Mucosa of stomach (tissue), 1 donor: ENCODE measurements at regions not wholly inside any gene's neighbourhood (a gene's known extent, or its start where the extent isn't known, plus 50 kb on each side); places are given as distances from the start of the nearest gene placed in this dataset.

Experiments
- H3K27me3 ChIP-seq: one replicate; pipeline ENCODE4 v1.7.0; 2013; ENCODE audit warnings: mild to moderate bottlenecking, low read length; ENCODE audit not compliant: control insufficient read depth, insufficient read depth
- H3K36me3 ChIP-seq: one replicate; pipeline ENCODE4 v1.7.0; 2013; ENCODE audit warnings: low read length; ENCODE audit not compliant: control insufficient read depth, insufficient read depth
- H3K4me1 ChIP-seq: one replicate; pipeline ENCODE4 v1.7.0; 2013; ENCODE audit warnings: mild to moderate bottlenecking, low read length; ENCODE audit not compliant: control insufficient read depth, insufficient read depth
- H3K4me3 ChIP-seq: one replicate; pipeline ENCODE4 v1.7.0; 2013; ENCODE audit warnings: low read length
- H3K9ac ChIP-seq: one replicate; pipeline ENCODE4 v1.7.0; 2013; ENCODE audit warnings: mild to moderate bottlenecking, low read length, moderate library complexity
- H3K9me3 ChIP-seq: one replicate; pipeline ENCODE4 v1.7.0; 2013; ENCODE audit warnings: mild to moderate bottlenecking, low read length, moderate library complexity; ENCODE audit not compliant: control insufficient read depth
- donor health status: Pancreatic carcinoma.

- Histone ChIP-seq H3K36me3 (no peaks in the 10 kb centered on the region), H3K4me3 (no peak overlapping the region), H3K27me3 (no peaks in the 10 kb centered on the region), H3K9me3 (no peaks in the 10 kb centered on the region), H3K4me1 (no peaks in the 10 kb centered on the region), H3K9ac (no peak overlapping the region)
Observed at GRCh38 chr16:79543219-79543618, 57.3 kb downstream of the MAF start.

- H3K9ac ChIP-seq: no peak overlapping the region
- no peaks in the 10 kb centered on the region for H3K27me3 ChIP-seq
- no peak overlapping the region for H3K4me3 ChIP-seq
- H3K9me3 ChIP-seq: no peaks in the 10 kb centered on the region
- no peaks in the 10 kb centered on the region for H3K4me1 ChIP-seq
- no peaks in the 10 kb centered on the region for H3K36me3 ChIP-seq
Observed at GRCh38 chr16:79542237-79542774, 58.2 kb downstream of the MAF start.

GRCh38 chr16:79540825-79541595 is 59.5 kb downstream of the MAF start:
- H3K9ac ChIP-seq: no peak overlapping the region
- no peak overlapping the region for H3K4me3 ChIP-seq
- H3K36me3 ChIP-seq: no peaks in the 10 kb centered on the region
- no peaks in the 10 kb centered on the region for H3K27me3 ChIP-seq
- H3K9me3 ChIP-seq: no peaks in the 10 kb centered on the region
- no peaks in the 10 kb centered on the region for H3K4me1 ChIP-seq

GRCh38 chr16:79537584-79537983 is 63.0 kb downstream of the MAF start:
- Histone ChIP-seq H3K9me3 (no peaks in the 10 kb centered on the region), H3K4me1 (no peaks in the 10 kb centered on the region), H3K4me3 (no peak overlapping the region), H3K36me3 (no peaks in the 10 kb centered on the region), H3K9ac (no peak overlapping the region), H3K27me3 (no peaks in the 10 kb centered on the region)

- H3K9ac ChIP-seq: no peak overlapping the region
- no peaks in the 10 kb centered on the region for H3K4me1 ChIP-seq
- H3K27me3 ChIP-seq: no peaks in the 10 kb centered on the region
- H3K9me3 ChIP-seq: no peaks in the 10 kb centered on the region
- H3K4me3 ChIP-seq: no peak overlapping the region
- H3K36me3 ChIP-seq: no peaks in the 10 kb centered on the region
Observed at GRCh38 chr16:79536958-79537357, 63.6 kb downstream of the MAF start.

GRCh38 chr16:79535130-79535529 is 65.4 kb downstream of the MAF start:
- H3K27me3 ChIP-seq: no peaks in the 10 kb centered on the region
- H3K4me3 ChIP-seq: no peak overlapping the region
- no peak overlapping the region for H3K9ac ChIP-seq
- H3K36me3 ChIP-seq: no peaks in the 10 kb centered on the region
- no peaks in the 10 kb centered on the region for H3K4me1 ChIP-seq
- H3K9me3 ChIP-seq: no peaks in the 10 kb centered on the region

- no peaks in the 10 kb centered on the region for H3K4me1 ChIP-seq
Observed at GRCh38 chr16:79534143-79534542, 66.4 kb downstream of the MAF start.

GRCh38 chr16:79533292-79533691 is 67.2 kb downstream of the MAF start:
- Histone ChIP-seq H3K9me3 (no peaks in the 10 kb centered on the region), H3K4me1 (no peaks in the 10 kb centered on the region), H3K36me3 (no peaks in the 10 kb centered on the region)

More at GRCh38 chr16:79534143-79534542, 66.4 kb downstream of the MAF start:
- no peaks in the 10 kb centered on the region for H3K27me3 ChIP-seq
- no peaks in the 10 kb centered on the region for H3K9me3 ChIP-seq
- H3K4me3 ChIP-seq: no peak overlapping the region
- no peaks in the 10 kb centered on the region for H3K36me3 ChIP-seq
- H3K9ac ChIP-seq: no peak overlapping the region

GRCh38 chr16:79532785-79533184 is 67.8 kb downstream of the MAF start:
- no peaks in the 10 kb centered on the region for H3K27me3 ChIP-seq
- no peaks in the 10 kb centered on the region for H3K4me1 ChIP-seq
- no peak overlapping the region for H3K9ac ChIP-seq
- no peaks in the 10 kb centered on the region for H3K9me3 ChIP-seq
- H3K36me3 ChIP-seq: no peaks in the 10 kb centered on the region
- H3K4me3 ChIP-seq: no peak overlapping the region

More at GRCh38 chr16:79533292-79533691, 67.2 kb downstream of the MAF start:
- H3K9ac ChIP-seq: no peak overlapping the region
- no peak overlapping the region for H3K4me3 ChIP-seq
- no peaks in the 10 kb centered on the region for H3K27me3 ChIP-seq

GRCh38 chr16:79532273-79532672 is 68.3 kb downstream of the MAF start:
- H3K4me1 ChIP-seq: no peaks in the 10 kb centered on the region
- no peak overlapping the region for H3K4me3 ChIP-seq
- no peak overlapping the region for H3K9ac ChIP-seq
- no peaks in the 10 kb centered on the region for H3K9me3 ChIP-seq
- no peaks in the 10 kb centered on the region for H3K27me3 ChIP-seq
- no peaks in the 10 kb centered on the region for H3K36me3 ChIP-seq

GRCh38 chr16:79528338-79528737 is 72.2 kb downstream of the MAF start:
- no peaks in the 10 kb centered on the region for H3K27me3 ChIP-seq
- no peaks in the 10 kb centered on the region for H3K9me3 ChIP-seq
- no peaks in the 10 kb centered on the region for H3K4me1 ChIP-seq
- H3K9ac ChIP-seq: no peak overlapping the region
- H3K4me3 ChIP-seq: no peak overlapping the region
- H3K36me3 ChIP-seq: no peaks in the 10 kb centered on the region

- Histone ChIP-seq H3K4me1 (no peaks in the 10 kb centered on the region), H3K4me3 (no peak overlapping the region), H3K9ac (no peak overlapping the region), H3K9me3 (no peaks in the 10 kb centered on the region), H3K27me3 (no peaks in the 10 kb centered on the region), H3K36me3 (no peaks in the 10 kb centered on the region)
Observed at GRCh38 chr16:79523971-79524370, 76.6 kb downstream of the MAF start.
